GM18951 (cell line): ENCODE measurements at regions not wholly inside any gene's neighbourhood (a gene's known extent, or its start where the extent isn't known, plus 50 kb on each side); places are given as distances from the start of the nearest gene placed in this dataset.

Source experiments
- POLR2A ChIP-seq: IDR thresholded peaks from 4 replicates; pipeline ENCODE4 v1.6.1; 2011; ENCODE audit warnings: mild to moderate bottlenecking; ENCODE audit not compliant: insufficient read length, insufficient read depth; ENCODE audit errors: extremely low read depth
- in situ Hi-C: fragments of 300-500 bp; cut with MboI; formaldehyde crosslinking; loops from one replicate; pipeline ENCODE4 v1.12.0; 2022; ENCODE audit warnings: low sequenced_read_pairs, mixed read lengths, inconsistent platforms; ENCODE audit not compliant: unreplicated experiment

DNA sequence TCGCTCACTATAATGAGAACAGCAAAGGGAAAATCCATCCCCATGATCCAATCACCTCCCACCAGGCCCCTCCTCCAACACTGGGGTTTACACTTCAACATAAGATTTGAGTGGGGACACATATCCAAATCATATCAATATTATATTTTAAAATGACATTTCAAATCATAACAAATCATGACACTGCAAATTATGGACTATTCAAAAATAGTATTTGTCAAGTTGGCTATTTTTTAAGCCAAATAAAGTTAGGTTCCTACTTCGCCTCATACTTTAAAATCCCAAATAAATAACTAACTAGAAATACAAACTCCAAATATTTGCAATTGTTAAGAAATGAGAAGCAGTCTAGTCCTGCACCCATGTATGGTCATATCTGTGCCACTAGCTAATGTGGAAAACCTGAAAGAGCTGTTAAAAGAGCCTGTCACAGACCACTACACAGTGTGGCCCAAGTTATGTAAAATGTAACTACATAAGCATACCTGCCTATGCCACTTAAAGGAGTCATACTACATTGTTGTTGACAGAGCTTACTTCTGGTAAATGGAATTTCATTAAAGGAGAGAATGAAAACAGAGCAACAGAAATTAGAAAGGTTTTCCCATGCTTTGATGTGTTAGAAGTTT lies 334.7 kb upstream of the GULP1 start:
- TF ChIP-seq POLR2A = no peak
- in situ Hi-C loops = no loop called here

GRCh38 chr2:187959821-187960220 lies 331.9 kb upstream of the GULP1 start:
- no peak for TF ChIP-seq POLR2A
- in situ Hi-C loops = no loop called here

- in situ Hi-C loops = no loop called here
- no peak for TF ChIP-seq POLR2A
Observed at GRCh38 chr2:187962538-187962937, 329.1 kb upstream of the GULP1 start.

DNA sequence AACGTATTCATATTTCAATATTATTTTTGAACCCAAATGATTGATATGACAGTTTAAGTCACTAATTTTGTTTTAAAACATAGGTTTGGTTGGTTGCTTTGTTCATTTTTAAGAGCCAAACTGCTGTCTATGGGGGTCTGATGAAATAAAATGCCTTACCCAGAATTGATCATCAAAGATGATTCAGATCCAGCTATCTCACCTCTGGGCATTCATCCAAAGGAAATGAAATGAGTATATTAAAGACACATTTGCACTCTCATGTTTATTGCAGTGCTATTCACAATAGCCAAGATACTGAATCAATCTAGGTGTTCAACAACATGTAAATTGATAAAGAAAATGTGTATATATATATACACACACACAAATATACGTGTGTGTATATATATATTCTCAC lies 326.9 kb upstream of the GULP1 start:
- in situ Hi-C loops = no loop called here
- no peak for TF ChIP-seq POLR2A

DNA sequence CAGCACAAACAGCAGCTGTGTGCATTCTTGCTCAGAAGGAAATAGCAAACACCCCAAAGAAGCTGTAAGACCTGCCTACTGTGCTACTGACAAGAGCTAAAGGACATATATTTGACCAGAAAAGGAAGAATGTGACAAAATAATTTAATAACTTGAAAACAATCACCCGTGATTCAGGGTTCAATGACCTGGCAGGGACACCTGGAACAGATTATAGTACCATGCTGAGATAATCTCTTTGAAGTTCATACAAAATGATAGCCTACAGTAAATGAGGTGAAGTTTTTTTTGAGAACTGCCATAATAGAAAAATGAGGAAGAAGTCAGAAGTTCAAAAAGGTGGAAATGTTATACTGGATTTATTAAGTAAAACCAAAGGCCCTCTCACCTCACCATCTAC lies 324.8 kb upstream of the GULP1 start:
- in situ Hi-C loops = no loop called here
- TF ChIP-seq POLR2A = no peak

DNA sequence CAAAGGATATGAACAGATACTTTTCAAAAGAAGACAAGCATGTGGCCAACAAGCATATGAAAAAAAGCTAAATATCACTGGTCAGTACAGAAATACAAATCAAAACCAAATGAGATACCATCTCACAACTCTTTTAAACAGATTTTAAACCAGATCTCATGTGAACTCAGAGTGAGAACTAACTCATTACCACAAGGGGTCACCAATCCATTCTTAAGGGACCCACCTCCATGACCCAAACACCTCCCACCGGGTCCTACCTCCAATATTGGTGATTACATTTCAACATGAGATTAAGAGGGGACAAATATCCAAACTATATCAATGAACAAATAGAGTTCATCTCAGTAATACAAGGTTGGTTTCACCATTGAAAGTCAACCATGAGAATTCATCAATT lies 319.8 kb upstream of the GULP1 start:
- TF ChIP-seq POLR2A = no peak
- in situ Hi-C loops = no loop called here

- in situ Hi-C loops = no loop called here
- TF ChIP-seq POLR2A = no peak
Observed at GRCh38 chr2:187976259-187976985, 315.3 kb upstream of the GULP1 start.

DNA sequence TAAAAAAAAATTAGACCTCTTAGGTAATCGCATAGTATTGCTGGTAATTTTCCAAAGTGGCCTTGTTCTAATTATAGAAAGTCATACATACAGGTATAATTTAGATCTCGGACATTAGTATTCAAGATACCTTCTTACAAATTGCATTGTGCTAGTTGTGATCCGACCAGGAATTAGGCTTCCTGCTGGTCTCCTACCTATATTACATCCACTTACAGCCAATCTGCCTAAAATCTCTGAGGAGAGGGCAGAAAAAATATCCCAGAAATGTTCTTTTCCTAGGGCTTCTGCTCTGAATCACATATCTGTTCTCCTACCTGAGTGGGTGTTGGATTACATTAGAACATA lies 314.7 kb upstream of the GULP1 start:
- TF ChIP-seq POLR2A = no peak

GRCh38 chr2:187978356-187978755 lies 313.3 kb upstream of the GULP1 start:
- in situ Hi-C loops = no loop called here

More for the DNA sequence above, 314.7 kb upstream of the GULP1 start:
- in situ Hi-C loops = no loop called here

DNA sequence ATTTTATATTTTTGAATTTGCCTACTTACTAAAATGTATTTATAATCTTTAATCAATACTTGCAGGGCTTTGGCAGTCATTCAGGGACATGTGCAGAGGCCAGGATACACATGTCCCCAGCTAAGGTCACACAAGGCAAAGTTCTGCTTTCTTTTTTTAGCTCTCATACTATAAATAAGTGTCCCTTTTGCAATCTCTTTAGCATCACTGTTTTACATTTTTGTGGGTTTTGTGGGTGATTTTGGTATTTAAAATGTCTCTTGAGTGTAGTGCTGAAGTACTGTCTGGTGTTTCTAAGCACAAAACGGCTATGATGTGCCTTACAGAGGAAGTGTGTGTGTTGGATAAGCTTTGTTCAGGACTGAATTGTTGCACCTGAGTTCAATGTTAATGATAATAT lies 309.0 kb upstream of the GULP1 start:
- TF ChIP-seq POLR2A = no peak
- in situ Hi-C loops = no loop called here

More at GRCh38 chr2:187978356-187978755, 313.3 kb upstream of the GULP1 start:
- TF ChIP-seq POLR2A = no peak

DNA sequence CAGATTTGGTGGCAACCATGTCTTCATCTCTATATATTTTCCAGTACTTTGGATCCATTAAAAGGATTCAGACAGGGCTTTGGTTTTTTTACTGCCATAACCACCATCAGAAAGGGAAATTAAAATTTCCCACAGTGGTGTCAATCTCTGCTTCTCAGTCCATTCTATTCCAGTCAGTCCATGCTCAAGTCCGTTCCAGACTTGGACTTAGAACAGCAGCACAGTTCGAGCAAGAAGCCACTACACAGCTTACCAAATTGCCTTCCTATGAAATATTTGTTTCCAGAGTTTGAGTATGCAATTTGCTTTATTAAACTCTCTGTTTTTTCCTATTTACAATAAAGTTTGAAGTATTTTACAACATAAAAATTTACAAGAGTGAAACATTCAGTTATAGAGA lies 306.5 kb upstream of the GULP1 start:
- no peak for TF ChIP-seq POLR2A
- in situ Hi-C loops = no loop called here

DNA sequence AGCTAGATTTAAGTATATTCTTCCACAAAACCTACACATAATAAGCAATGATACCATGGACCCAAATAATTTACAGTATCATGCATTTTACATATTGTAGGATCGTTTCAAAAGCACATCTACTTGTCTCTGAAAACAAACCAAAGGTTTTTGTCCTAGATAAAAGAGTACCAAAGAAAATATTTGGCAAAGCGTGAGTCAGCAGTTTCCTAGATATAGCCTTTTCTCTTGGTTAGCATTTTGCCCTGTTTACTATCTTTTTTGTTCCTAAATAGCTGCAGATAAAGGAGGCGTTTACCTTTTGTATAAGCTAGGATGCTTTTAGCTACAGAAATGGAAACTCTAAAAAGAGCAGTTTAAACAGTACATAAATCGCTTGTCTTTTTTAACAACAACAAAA lies 305.8 kb upstream of the GULP1 start:
- in situ Hi-C loops = no loop called here

DNA sequence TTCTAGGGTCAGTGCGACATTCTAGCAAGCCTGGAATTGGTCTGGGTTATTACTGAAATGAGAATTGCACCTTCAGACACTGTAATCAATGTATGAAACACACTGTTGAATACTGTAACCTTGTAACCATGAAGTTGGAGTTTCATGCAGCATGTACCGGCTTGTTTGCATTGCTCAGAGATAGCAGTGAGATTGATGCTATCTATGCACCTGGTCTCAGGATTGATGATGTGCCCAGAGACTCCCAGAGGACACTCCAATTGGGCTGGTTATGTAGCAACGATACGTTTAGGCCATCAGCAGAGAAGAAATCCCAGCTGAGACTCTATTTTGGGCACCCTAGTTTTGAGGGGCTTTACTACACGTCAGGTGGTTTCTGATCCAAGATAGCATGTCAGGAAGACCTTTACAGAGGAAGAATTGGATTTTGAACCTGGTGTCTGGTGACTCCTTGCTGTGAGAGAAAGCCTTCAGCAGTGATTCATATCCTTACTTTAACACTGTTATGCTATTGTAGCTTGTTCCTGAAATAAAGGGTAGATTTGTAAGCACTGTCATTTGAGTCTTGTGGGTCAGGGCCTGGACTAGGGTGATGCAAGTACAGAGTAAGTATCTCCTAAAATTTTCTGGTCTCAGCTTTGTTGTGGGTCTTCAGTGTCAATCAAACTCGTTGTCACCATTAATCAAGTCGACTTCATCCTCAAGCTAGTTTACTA lies 305.1 kb upstream of the GULP1 start:
- in situ Hi-C loops = no loop called here
- TF ChIP-seq POLR2A = no peak

More for the DNA sequence above, 305.8 kb upstream of the GULP1 start:
- no peak for TF ChIP-seq POLR2A

DNA sequence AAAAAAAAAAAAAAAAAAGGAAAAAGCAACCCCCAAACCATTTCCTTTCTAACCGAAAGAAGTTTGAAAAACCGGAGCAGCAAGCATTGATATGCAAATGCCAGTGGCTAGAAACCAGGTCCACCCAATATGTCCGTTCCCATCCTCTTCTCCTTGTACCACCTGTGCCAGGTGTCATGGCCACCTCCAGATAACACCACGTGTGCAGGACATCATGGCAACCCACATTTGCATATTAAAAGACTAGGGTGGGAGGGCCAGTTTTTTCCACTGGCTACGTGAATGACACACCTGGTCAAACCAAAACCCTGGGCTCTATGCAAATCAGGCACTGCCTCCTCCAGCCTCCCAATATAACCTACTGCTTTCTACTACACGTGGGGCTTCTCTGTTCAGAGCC lies 303.3 kb upstream of the GULP1 start:
- in situ Hi-C loops = no loop called here
- TF ChIP-seq POLR2A = no peak
